ENCODE measurements at regions not wholly inside any gene's neighbourhood (a gene's known extent, or its start where the extent isn't known, plus 50 kb on each side); places are given as distances from the start of the nearest gene placed in this dataset.
"Not testable (repeated sequence)": the region's sequence is repeated elsewhere in the genome, so short reads cannot be mapped to it uniquely, and the experiment has no call there.

- Histone ChIP-seq H3K4me2 (ENCODE audit: low read length) (no peak overlapping the region), H3K27me3 (ENCODE audit: control insufficient read depth, insufficient read depth, low read length) (peaks cover 2% of the 10 kb centered on the region)
These were observed 207.2 kb upstream of the SEMA3E start for GRCh38 chr7:83856094-83856493.

GRCh38 chr7:83852136-83852535 lies 203.2 kb upstream of the SEMA3E start:
- Histone ChIP-seq H3K9me3 (replicated peaks; ENCODE audit: low read length) (no peaks in the 10 kb centered on the region), H3K9ac (ENCODE audit: low read depth, low read length) (no peak overlapping the region), H3K4me3 (ENCODE audit: low read length) (no peak overlapping the region), H3K4me1 (ENCODE audit: control insufficient read depth, insufficient read depth, low read length) (peaks cover 5% of the 10 kb centered on the region), H3K4me2 (ENCODE audit: low read length) (no peak overlapping the region), H3K27me3 (ENCODE audit: control insufficient read depth, insufficient read depth, low read length) (peaks cover 2% of the 10 kb centered on the region), H3K36me3 (ENCODE audit: insufficient read depth, low read length) (no peaks in the 10 kb centered on the region)

More at GRCh38 chr7:83856094-83856493, 207.2 kb upstream of the SEMA3E start:
- no peaks in the 10 kb centered on the region for H3K9me3 ChIP-seq (replicated peaks; ENCODE audit: low read length)
- H3K4me3 ChIP-seq (ENCODE audit: low read length): no peak overlapping the region
- H3K36me3 ChIP-seq (ENCODE audit: insufficient read depth, low read length): no peaks in the 10 kb centered on the region
- no peak overlapping the region for H3K9ac ChIP-seq (ENCODE audit: low read depth, low read length)
- no peaks in the 10 kb centered on the region for H3K4me1 ChIP-seq (ENCODE audit: control insufficient read depth, insufficient read depth, low read length)

GRCh38 chr7:83851551-83851950 lies 202.6 kb upstream of the SEMA3E start:
- no peaks in the 10 kb centered on the region for H3K36me3 ChIP-seq (ENCODE audit: insufficient read depth, low read length)
- H3K27me3 ChIP-seq (ENCODE audit: control insufficient read depth, insufficient read depth, low read length): peaks cover 2% of the 10 kb centered on the region
- no peaks in the 10 kb centered on the region for H3K9me3 ChIP-seq (replicated peaks; ENCODE audit: low read length)
- H3K4me2 ChIP-seq (ENCODE audit: low read length): no peak overlapping the region
- no peak overlapping the region for H3K9ac ChIP-seq (ENCODE audit: low read depth, low read length)
- peaks cover 5% of the 10 kb centered on the region for H3K4me1 ChIP-seq (ENCODE audit: control insufficient read depth, insufficient read depth, low read length)
- H3K4me3 ChIP-seq (ENCODE audit: low read length): no peak overlapping the region

- no peak overlapping the region for H3K9ac ChIP-seq (ENCODE audit: low read depth, low read length)
- H3K4me3 ChIP-seq (ENCODE audit: low read length): no peak overlapping the region
- H3K9me3 ChIP-seq (replicated peaks; ENCODE audit: low read length): no peaks in the 10 kb centered on the region
- H3K4me1 ChIP-seq (ENCODE audit: control insufficient read depth, insufficient read depth, low read length): peaks cover 5% of the 10 kb centered on the region
- H3K36me3 ChIP-seq (ENCODE audit: insufficient read depth, low read length): no peaks in the 10 kb centered on the region
- peaks cover 2% of the 10 kb centered on the region for H3K27me3 ChIP-seq (ENCODE audit: control insufficient read depth, insufficient read depth, low read length)
- H3K4me2 ChIP-seq (ENCODE audit: low read length): no peak overlapping the region
These were observed 202.0 kb upstream of the SEMA3E start for GRCh38 chr7:83850941-83851340.

GRCh38 chr7:83850125-83850524 lies 201.2 kb upstream of the SEMA3E start:
- no peak overlapping the region for H3K9ac ChIP-seq (ENCODE audit: low read depth, low read length)
- peaks cover 5% of the 10 kb centered on the region for H3K4me1 ChIP-seq (ENCODE audit: control insufficient read depth, insufficient read depth, low read length)
- H3K4me2 ChIP-seq (ENCODE audit: low read length): no peak overlapping the region
- H3K9me3 ChIP-seq (replicated peaks; ENCODE audit: low read length): no peaks in the 10 kb centered on the region
- H3K27me3 ChIP-seq (ENCODE audit: control insufficient read depth, insufficient read depth, low read length): no peaks in the 10 kb centered on the region
- H3K36me3 ChIP-seq (ENCODE audit: insufficient read depth, low read length): no peaks in the 10 kb centered on the region
- H3K4me3 ChIP-seq (ENCODE audit: low read length): no peak overlapping the region

GRCh38 chr7:83849131-83849530 lies 200.2 kb upstream of the SEMA3E start:
- Histone ChIP-seq H3K9me3 (replicated peaks; ENCODE audit: low read length) (no peaks in the 10 kb centered on the region), H3K9ac (ENCODE audit: low read depth, low read length) (no peak overlapping the region), H3K4me2 (ENCODE audit: low read length) (no peak overlapping the region)

GRCh38 chr7:83842894-83843293 lies 194.0 kb upstream of the SEMA3E start:
- no peaks in the 10 kb centered on the region for H3K27me3 ChIP-seq (ENCODE audit: control insufficient read depth, insufficient read depth, low read length)
- H3K4me3 ChIP-seq (ENCODE audit: low read length): no peak overlapping the region
- H3K9ac ChIP-seq (ENCODE audit: low read depth, low read length): no peak overlapping the region
- no peaks in the 10 kb centered on the region for H3K36me3 ChIP-seq (ENCODE audit: insufficient read depth, low read length)
- no peaks in the 10 kb centered on the region for H3K4me1 ChIP-seq (ENCODE audit: control insufficient read depth, insufficient read depth, low read length)
- H3K4me2 ChIP-seq (ENCODE audit: low read length): no peak overlapping the region
- H3K9me3 ChIP-seq (replicated peaks; ENCODE audit: low read length): no peaks in the 10 kb centered on the region

More at GRCh38 chr7:83849131-83849530, 200.2 kb upstream of the SEMA3E start:
- H3K27me3 ChIP-seq (ENCODE audit: control insufficient read depth, insufficient read depth, low read length): no peaks in the 10 kb centered on the region
- peaks cover 5% of the 10 kb centered on the region for H3K4me1 ChIP-seq (ENCODE audit: control insufficient read depth, insufficient read depth, low read length)
- H3K36me3 ChIP-seq (ENCODE audit: insufficient read depth, low read length): no peaks in the 10 kb centered on the region
- H3K4me3 ChIP-seq (ENCODE audit: low read length): no peak overlapping the region

- no peaks in the 10 kb centered on the region for H3K36me3 ChIP-seq (ENCODE audit: insufficient read depth, low read length)
- no peak overlapping the region for H3K9ac ChIP-seq (ENCODE audit: low read depth, low read length)
- no peaks in the 10 kb centered on the region for H3K27me3 ChIP-seq (ENCODE audit: control insufficient read depth, insufficient read depth, low read length)
- H3K4me2 ChIP-seq (ENCODE audit: low read length): no peak overlapping the region
- no peaks in the 10 kb centered on the region for H3K9me3 ChIP-seq (replicated peaks; ENCODE audit: low read length)
- no peak overlapping the region for H3K4me3 ChIP-seq (ENCODE audit: low read length)
- H3K4me1 ChIP-seq (ENCODE audit: control insufficient read depth, insufficient read depth, low read length): no peaks in the 10 kb centered on the region
These were observed 188.7 kb upstream of the SEMA3E start for GRCh38 chr7:83837683-83838082.

GRCh38 chr7:83836028-83836427 lies 187.1 kb upstream of the SEMA3E start:
- Histone ChIP-seq H3K4me1 (ENCODE audit: control insufficient read depth, insufficient read depth, low read length) (no peaks in the 10 kb centered on the region), H3K36me3 (ENCODE audit: insufficient read depth, low read length) (no peaks in the 10 kb centered on the region), H3K9me3 (replicated peaks; ENCODE audit: low read length) (no peaks in the 10 kb centered on the region), H3K4me3 (ENCODE audit: low read length) (no peak overlapping the region), H3K4me2 (ENCODE audit: low read length) (no peak overlapping the region), H3K9ac (ENCODE audit: low read depth, low read length) (no peak overlapping the region), H3K27me3 (ENCODE audit: control insufficient read depth, insufficient read depth, low read length) (no peaks in the 10 kb centered on the region)

- Histone ChIP-seq H3K36me3 (ENCODE audit: insufficient read depth, low read length) (no peaks in the 10 kb centered on the region), H3K4me2 (ENCODE audit: low read length) (no peak overlapping the region), H3K9me3 (replicated peaks; ENCODE audit: low read length) (no peaks in the 10 kb centered on the region), H3K4me1 (ENCODE audit: control insufficient read depth, insufficient read depth, low read length) (no peaks in the 10 kb centered on the region), H3K27me3 (ENCODE audit: control insufficient read depth, insufficient read depth, low read length) (no peaks in the 10 kb centered on the region), H3K4me3 (ENCODE audit: low read length) (no peak overlapping the region), H3K9ac (ENCODE audit: low read depth, low read length) (no peak overlapping the region)
These were observed 186.5 kb upstream of the SEMA3E start for GRCh38 chr7:83835424-83835823.

- H3K36me3 ChIP-seq (ENCODE audit: insufficient read depth, low read length); H3K4me2 ChIP-seq (ENCODE audit: low read length); H3K9me3 ChIP-seq (replicated peaks; ENCODE audit: low read length); H3K9ac ChIP-seq (ENCODE audit: low read depth, low read length); H3K4me3 ChIP-seq (ENCODE audit: low read length); H3K27me3 ChIP-seq (ENCODE audit: control insufficient read depth, insufficient read depth, low read length); H3K4me1 ChIP-seq (ENCODE audit: control insufficient read depth, insufficient read depth, low read length): not testable (repeated sequence)
These were observed 184.8 kb upstream of the SEMA3E start for GRCh38 chr7:83833721-83834120.

- Histone ChIP-seq H3K4me3 (ENCODE audit: low read length) (no peak overlapping the region), H3K9ac (ENCODE audit: low read depth, low read length) (no peak overlapping the region), H3K36me3 (ENCODE audit: insufficient read depth, low read length) (no peaks in the 10 kb centered on the region), H3K4me2 (ENCODE audit: low read length) (no peak overlapping the region), H3K4me1 (ENCODE audit: control insufficient read depth, insufficient read depth, low read length) (peaks cover 6% of the 10 kb centered on the region), H3K27me3 (ENCODE audit: control insufficient read depth, insufficient read depth, low read length) (no peaks in the 10 kb centered on the region), H3K9me3 (replicated peaks; ENCODE audit: low read length) (no peaks in the 10 kb centered on the region)
These were observed 183.1 kb upstream of the SEMA3E start for GRCh38 chr7:83832009-83832408.
